ENCODE measurements at regions not wholly inside any gene's neighbourhood (a gene's known extent, or its start where the extent isn't known, plus 50 kb on each side); places are given as distances from the start of the nearest gene placed in this dataset.

- no peaks in the 10 kb centered on the region for H3K9me3 ChIP-seq
- no peak overlapping the region for H3K4me3 ChIP-seq (ENCODE audit: low read depth, low read length)
- no peak for DNase-seq
- peaks cover 3% of the 10 kb centered on the region; the same call in 1 of the 2 replicates for H3K27me3 ChIP-seq
- no peaks in the 10 kb centered on the region for H3K36me3 ChIP-seq
- no peak for TF ChIP-seq CTCF (IDR thresholded peaks at IDR 0.05; ENCODE audit: low read depth, low read length)
- H3K4me1 ChIP-seq: no peaks in the 10 kb centered on the region
Observed at GRCh38 chr14:30299915-30300314, 259.0 kb upstream of the G2E3 start.

GRCh38 chr14:30303350-30303749, 255.6 kb upstream of the G2E3 start:
- Histone ChIP-seq H3K9me3 (no peaks in the 10 kb centered on the region), H3K4me3 (ENCODE audit: low read depth, low read length) (no peak overlapping the region), H3K4me1 (no peaks in the 10 kb centered on the region), H3K27me3 (no peaks in the 10 kb centered on the region), H3K36me3 (no peaks in the 10 kb centered on the region)
- DNase-seq: no peak
- no peak for TF ChIP-seq CTCF (IDR thresholded peaks at IDR 0.05; ENCODE audit: low read depth, low read length)

- no peak for DNase-seq
- Histone ChIP-seq H3K4me1 (no peaks in the 10 kb centered on the region), H3K36me3 (no peaks in the 10 kb centered on the region), H3K27me3 (no peaks in the 10 kb centered on the region), H3K4me3 (ENCODE audit: low read depth, low read length) (no peak overlapping the region), H3K9me3 (no peaks in the 10 kb centered on the region)
- no peak for TF ChIP-seq CTCF (IDR thresholded peaks at IDR 0.05; ENCODE audit: low read depth, low read length)
Observed at GRCh38 chr14:30305346-30305745, 253.6 kb upstream of the G2E3 start.

- no peaks in the 10 kb centered on the region; the same call in 1 of the 2 replicates for H3K27me3 ChIP-seq
- no peaks in the 10 kb centered on the region for H3K9me3 ChIP-seq
- TF ChIP-seq CTCF (IDR thresholded peaks at IDR 0.05; ENCODE audit: low read depth, low read length): no peak
- H3K36me3 ChIP-seq: no peaks in the 10 kb centered on the region
- H3K4me3 ChIP-seq (ENCODE audit: low read depth, low read length): no peak overlapping the region
- no peak for DNase-seq
- no peaks in the 10 kb centered on the region for H3K4me1 ChIP-seq
Observed at GRCh38 chr14:30309405-30309804, 249.6 kb upstream of the G2E3 start.

- no peaks in the 10 kb centered on the region for H3K9me3 ChIP-seq
- TF ChIP-seq CTCF (IDR thresholded peaks at IDR 0.05; ENCODE audit: low read depth, low read length): no peak
- no peak overlapping the region for H3K4me3 ChIP-seq (ENCODE audit: low read depth, low read length)
- DNase-seq: no peak
- H3K36me3 ChIP-seq: no peaks in the 10 kb centered on the region
- H3K27me3 ChIP-seq: no peaks in the 10 kb centered on the region; the same call in 1 of the 2 replicates
- no peaks in the 10 kb centered on the region for H3K4me1 ChIP-seq
Observed at GRCh38 chr14:30312214-30312613, 246.7 kb upstream of the G2E3 start.

GRCh38 chr14:30317729-30318128, 241.2 kb upstream of the G2E3 start:
- no peak for DNase-seq
- Histone ChIP-seq H3K27me3 (no peaks in the 10 kb centered on the region; the same call in 1 of the 2 replicates), H3K36me3 (no peaks in the 10 kb centered on the region), H3K4me1 (no peaks in the 10 kb centered on the region), H3K4me3 (ENCODE audit: low read depth, low read length) (no peak overlapping the region), H3K9me3 (no peaks in the 10 kb centered on the region)
- TF ChIP-seq CTCF (IDR thresholded peaks at IDR 0.05; ENCODE audit: low read depth, low read length): no peak
